Sigmoid colon (tissue), 6 donors: ENCODE measurements at regions not wholly inside any gene's neighbourhood (a gene's known extent, or its start where the extent isn't known, plus 50 kb on each side); places are given as distances from the start of the nearest gene placed in this dataset.

Experiments
- DNase-seq: peaks from one replicate; pipeline ENCODE4 v3.0.0-alpha.2; 2019
- H3K27ac ChIP-seq, 4 donors: fragments of 200-600 bp; sonication (generic); one replicate each; pipeline ENCODE4 v1.5.1; 2016 to 2019; ENCODE audit warnings: mild to moderate bottlenecking in 1 of 4
- H3K27me3 ChIP-seq, 3 donors: fragments of 200-600 bp; sonication (generic); one replicate each; pipeline ENCODE4 v1.5.1; 2019; ENCODE audit warnings: mild to moderate bottlenecking in 1 of 3
- H3K36me3 ChIP-seq, 4 donors: fragments of 200-600 bp; sonication (generic); one replicate each; pipeline ENCODE4 v1.5.1; 2016 to 2019
- H3K4me1 ChIP-seq, 4 donors: fragments of 200-600 bp; sonication (generic); one replicate each; pipeline ENCODE4 v1.5.1; 2017 to 2019
- H3K4me3 ChIP-seq, 4 donors: fragments of 200-600 bp; sonication (generic); one replicate each; pipeline ENCODE4 v1.5.1; 2017 to 2019; ENCODE audit warnings: mild to moderate bottlenecking in 2 of 4, moderate library complexity in 1 of 4
- H3K9me3 ChIP-seq, 4 donors: fragments of 200-600 bp in 3 of 4; sonication (generic) in 3 of 4; one replicate each; pipeline versions ENCODE4 v1.5.1 to v1.6.1; 2013 to 2019
- CTCF ChIP-seq, 4 experiments: fragments of 450-650 bp in 3 of 4; fragments of 200-600 bp in 1 of 4; IDR thresholded peaks; one replicate each; pipeline ENCODE4 v1.5.1; 2016 to 2019; ENCODE audit warnings: antibody characterized with exemption in 4 of 4, mild to moderate bottlenecking in 3 of 4, moderate library complexity in 2 of 4
- EP300 ChIP-seq, 4 donors: sonication (generic); formaldehyde crosslinking; IDR thresholded peaks; one replicate each; pipeline ENCODE4 v1.6.1; 2017; ENCODE audit warnings: antibody characterized with exemption in 4 of 4
- POLR2A ChIP-seq, 2 donors: fragments of 450-650 bp; IDR thresholded peaks; one replicate each; pipeline ENCODE4 v1.6.1; 2016; ENCODE audit warnings: antibody characterized with exemption in 2 of 2, mild to moderate bottlenecking in 2 of 2, moderate library complexity in 2 of 2
- POLR2AphosphoS5 ChIP-seq, 4 donors: sonication (generic); formaldehyde crosslinking; IDR thresholded peaks; one replicate each; pipeline ENCODE4 v1.6.1; 2017; ENCODE audit warnings: antibody characterized with exemption in 4 of 4
- WGBS, 2 donors: extraction: QIAGEN DNeasy Blood & Tissue Kit; methylation state at CpG; one replicate each; pipeline ENCODE4 v1.1.7; 2013; 5-methylcytosine and 5-hydroxymethylcytosine counted together
- intact Hi-C: fragments of 100-400 bp; cut with DNase I; formaldehyde crosslinking; loops from one replicate; pipeline ENCODE4 v1.15.1; 2023
- donor health status: healthy with polysubstance abuse.
- donor health status: healthy.

- WGBS, 2 donors: 54 to 72% methylated on average over 3 of the region's 3 CpGs
- DNase-seq: no peak
- TF ChIP-seq POLR2AphosphoS5 (IDR thresholded peaks at IDR 0.05) (no peak), CTCF (IDR thresholded peaks at IDR 0.05) (no peak), POLR2A (IDR thresholded peaks at IDR 0.05) (no peak), EP300 (IDR thresholded peaks at IDR 0.05) (no peak)
- H3K4me1 ChIP-seq: no peaks in the 10 kb centered on the region
- no peaks in the 10 kb centered on the region for H3K9me3 ChIP-seq
- intact Hi-C loops: no loop called here
- H3K27me3 ChIP-seq: no peaks in the 10 kb centered on the region
- H3K4me3 ChIP-seq: no peak overlapping the region
- H3K36me3 ChIP-seq: no peaks in the 10 kb centered on the region
- no peak overlapping the region for H3K27ac ChIP-seq
Measured at GRCh38 chr4:57665806-57666205, 555.6 kb upstream of the IGFBP7 start.

GRCh38 chr4:57661517-57662090 lies 551.4 kb upstream of the IGFBP7 start:
- TF ChIP-seq CTCF (IDR thresholded peaks at IDR 0.05) (no peak), EP300 (IDR thresholded peaks at IDR 0.05) (no peak), POLR2AphosphoS5 (IDR thresholded peaks at IDR 0.05) (no peak), POLR2A (IDR thresholded peaks at IDR 0.05) (no peak)
- no peaks in the 10 kb centered on the region for H3K36me3 ChIP-seq
- no peaks in the 10 kb centered on the region for H3K4me1 ChIP-seq
- intact Hi-C loops: no loop called here
- no peak for DNase-seq
- H3K27ac ChIP-seq: no peak overlapping the region
- WGBS, 2 donors: 22 to 59% methylated on average over 5 of the region's 5 CpGs
- H3K27me3 ChIP-seq: no peaks in the 10 kb centered on the region
- H3K9me3 ChIP-seq: no peaks in the 10 kb centered on the region
- H3K4me3 ChIP-seq: no peak overlapping the region

GRCh38 chr4:57658673-57659072 lies 548.5 kb upstream of the IGFBP7 start:
- no peak for TF ChIP-seq CTCF (IDR thresholded peaks at IDR 0.05)
- TF ChIP-seq EP300 (IDR thresholded peaks at IDR 0.05): no peak
- no peak for TF ChIP-seq POLR2AphosphoS5 (IDR thresholded peaks at IDR 0.05)
- no peak for TF ChIP-seq POLR2A (IDR thresholded peaks at IDR 0.05)
- intact Hi-C loops: no loop called here
- DNase-seq: no peak

GRCh38 chr4:57658188-57658587 lies 548.0 kb upstream of the IGFBP7 start:
- WGBS, 2 donors: 62 to 76% methylated on average over 3 of the region's 3 CpGs
- no peak overlapping the region for H3K27ac ChIP-seq
- TF ChIP-seq POLR2A (IDR thresholded peaks at IDR 0.05): no peak
- TF ChIP-seq EP300 (IDR thresholded peaks at IDR 0.05): no peak
- TF ChIP-seq POLR2AphosphoS5 (IDR thresholded peaks at IDR 0.05): no peak
- TF ChIP-seq CTCF (IDR thresholded peaks at IDR 0.05): no peak
- no peaks in the 10 kb centered on the region for H3K36me3 ChIP-seq
- H3K4me3 ChIP-seq: no peak overlapping the region
- no peaks in the 10 kb centered on the region for H3K27me3 ChIP-seq
- H3K9me3 ChIP-seq: no peaks in the 10 kb centered on the region
- no peaks in the 10 kb centered on the region for H3K4me1 ChIP-seq
- no peak for DNase-seq
- intact Hi-C loops: no loop called here

More at GRCh38 chr4:57658673-57659072, 548.5 kb upstream of the IGFBP7 start:
- Histone ChIP-seq H3K4me3 (no peak overlapping the region), H3K27me3 (no peaks in the 10 kb centered on the region), H3K27ac (no peak overlapping the region), H3K4me1 (no peaks in the 10 kb centered on the region), H3K9me3 (no peaks in the 10 kb centered on the region), H3K36me3 (no peaks in the 10 kb centered on the region)

GRCh38 chr4:57655342-57655741 lies 545.2 kb upstream of the IGFBP7 start:
- DNase-seq: no peak
- Histone ChIP-seq H3K9me3 (no peaks in the 10 kb centered on the region), H3K36me3 (no peaks in the 10 kb centered on the region), H3K27ac (no peak overlapping the region), H3K27me3 (no peaks in the 10 kb centered on the region), H3K4me1 (no peaks in the 10 kb centered on the region), H3K4me3 (no peak overlapping the region)
- TF ChIP-seq POLR2AphosphoS5 (IDR thresholded peaks at IDR 0.05): no peak
- no peak for TF ChIP-seq POLR2A (IDR thresholded peaks at IDR 0.05)
- TF ChIP-seq CTCF (IDR thresholded peaks at IDR 0.05): no peak
- intact Hi-C loops: no loop called here
- 80 to 86% methylated on average over 1 of the region's 1 CpG for WGBS, 2 donors
